DND-41 (cell line): ENCODE measurements at regions not wholly inside any gene's neighbourhood (a gene's known extent, or its start where the extent isn't known, plus 50 kb on each side); places are given as distances from the start of the nearest gene placed in this dataset.

ENCODE experiments used
- ATAC-seq: fragments of 200-7000 bp; cut with Tn5 transposase; 3 replicates; pipeline ENCODE4 v1.9.1; 2021; ENCODE audit warnings: low read depth; ENCODE audit not compliant: insufficient read depth
- DNase-seq: peaks from one replicate; pipeline ENCODE4 v3.0.0-alpha.2; 2020
- H2AFZ ChIP-seq: 2 replicates; pipeline ENCODE4 v1.6.0; 2012; ENCODE audit warnings: low read depth, low read length
- H3K27ac ChIP-seq: 2 replicates; pipeline ENCODE4 v1.5.1; 2012; ENCODE audit warnings: low read length, inconsistent platforms
- H3K27me3 ChIP-seq: fragments of 200-600 bp; sonication (generic); 2 replicates; pipeline ENCODE4 v1.6.0; 2012; ENCODE audit warnings: low read length, mild to moderate bottlenecking, inconsistent platforms; ENCODE audit not compliant: insufficient read depth, poor library complexity
- H3K36me3 ChIP-seq: 2 replicates; pipeline ENCODE4 v1.5.1; 2012; ENCODE audit warnings: low read length, inconsistent platforms; ENCODE audit not compliant: insufficient read depth
- H3K4me1 ChIP-seq: 2 replicates; pipeline ENCODE4 v1.5.1; 2012; ENCODE audit warnings: mild to moderate bottlenecking, low read length; ENCODE audit not compliant: insufficient read depth
- H3K4me2 ChIP-seq: 2 replicates; pipeline ENCODE4 v1.6.0; 2012; ENCODE audit warnings: mild to moderate bottlenecking, moderate library complexity, low read length, inconsistent platforms; ENCODE audit not compliant: insufficient read depth
- H3K4me3 ChIP-seq, 2 experiments: fragments of 200-600 bp in 1 of 2; shearing (Covaris generic) in 1 of 2; 2 replicates each; pipeline ENCODE4 v1.5.1; 2012 to 2016; ENCODE audit warnings: inconsistent platforms in 2 of 2, low read length in 2 of 2, mild to moderate bottlenecking in 2 of 2, low read depth in 1 of 2, moderate library complexity in 1 of 2
- H3K79me2 ChIP-seq: 2 replicates; pipeline ENCODE4 v1.6.0; 2012; ENCODE audit warnings: low read length, inconsistent platforms; ENCODE audit not compliant: insufficient read depth
- H3K9ac ChIP-seq: 2 replicates; pipeline ENCODE4 v1.6.0; 2012; ENCODE audit warnings: low read depth, mild to moderate bottlenecking, inconsistent platforms, low read length, moderate library complexity
- H3K9me3 ChIP-seq: 2 replicates; pipeline ENCODE4 v1.5.1; 2012; ENCODE audit warnings: low read length, moderate library complexity, mild to moderate bottlenecking, inconsistent platforms; ENCODE audit not compliant: insufficient read depth, severe bottlenecking
- H4K20me1 ChIP-seq: 2 replicates; pipeline ENCODE4 v1.6.0; 2012; ENCODE audit warnings: low read length; ENCODE audit not compliant: insufficient read depth
- EZH2 ChIP-seq: IDR thresholded peaks from 3 replicates; pipeline ENCODE4 v1.6.1; 2012; ENCODE audit warnings: borderline replicate concordance, low read depth, mild to moderate bottlenecking, moderate library complexity, low read length, inconsistent platforms; ENCODE audit not compliant: severe bottlenecking
- TF ChIP-seq, protein P1 (sequence below): IDR thresholded peaks from 2 replicates; pipeline ENCODE4 v1.5.1; 2012; ENCODE audit warnings: borderline replicate concordance, low read length, moderate library complexity, mild to moderate bottlenecking; ENCODE audit not compliant: poor library complexity, severe bottlenecking; ENCODE audit errors: extremely low read depth

DNA sequence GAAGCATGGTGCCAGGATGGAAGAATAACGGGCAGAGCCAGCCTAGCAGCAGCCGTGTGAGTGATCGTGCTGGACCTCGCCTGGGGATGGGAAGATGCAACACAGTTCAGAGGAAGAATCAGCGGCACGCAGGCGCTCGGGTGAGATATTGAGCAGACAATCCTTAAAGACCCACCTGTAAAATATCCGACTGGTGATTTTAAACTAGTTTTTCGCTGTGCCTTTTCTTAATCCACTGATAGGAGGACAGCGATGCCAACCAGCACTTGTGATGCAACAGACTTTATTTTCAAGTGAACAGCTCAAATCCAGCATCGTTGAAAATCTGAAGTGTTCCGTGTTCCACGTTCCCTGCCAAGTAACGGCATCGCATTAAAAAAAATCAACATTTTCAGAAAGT lies 214.7 kb downstream of the TEX36 start:
- Histone ChIP-seq H3K4me2 (no peak overlapping the region), H3K9ac (no peak overlapping the region), H2AFZ (no peak overlapping the region), H3K79me2 (no peaks in the 10 kb centered on the region), H3K36me3 (no peaks in the 10 kb centered on the region), H4K20me1 (no peaks in the 10 kb centered on the region), H3K9me3 (no peaks in the 10 kb centered on the region), H3K4me3 (no peak overlapping the region), H3K4me1 (no peaks in the 10 kb centered on the region), H3K27ac (no peak overlapping the region), H3K27me3 (no peaks in the 10 kb centered on the region)
- no peak for ATAC-seq
- TF ChIP-seq, protein P1, sequence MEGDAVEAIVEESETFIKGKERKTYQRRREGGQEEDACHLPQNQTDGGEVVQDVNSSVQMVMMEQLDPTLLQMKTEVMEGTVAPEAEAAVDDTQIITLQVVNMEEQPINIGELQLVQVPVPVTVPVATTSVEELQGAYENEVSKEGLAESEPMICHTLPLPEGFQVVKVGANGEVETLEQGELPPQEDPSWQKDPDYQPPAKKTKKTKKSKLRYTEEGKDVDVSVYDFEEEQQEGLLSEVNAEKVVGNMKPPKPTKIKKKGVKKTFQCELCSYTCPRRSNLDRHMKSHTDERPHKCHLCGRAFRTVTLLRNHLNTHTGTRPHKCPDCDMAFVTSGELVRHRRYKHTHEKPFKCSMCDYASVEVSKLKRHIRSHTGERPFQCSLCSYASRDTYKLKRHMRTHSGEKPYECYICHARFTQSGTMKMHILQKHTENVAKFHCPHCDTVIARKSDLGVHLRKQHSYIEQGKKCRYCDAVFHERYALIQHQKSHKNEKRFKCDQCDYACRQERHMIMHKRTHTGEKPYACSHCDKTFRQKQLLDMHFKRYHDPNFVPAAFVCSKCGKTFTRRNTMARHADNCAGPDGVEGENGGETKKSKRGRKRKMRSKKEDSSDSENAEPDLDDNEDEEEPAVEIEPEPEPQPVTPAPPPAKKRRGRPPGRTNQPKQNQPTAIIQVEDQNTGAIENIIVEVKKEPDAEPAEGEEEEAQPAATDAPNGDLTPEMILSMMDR = no peak
- TF ChIP-seq EZH2 = no peak
- no peak for DNase-seq

DNA sequence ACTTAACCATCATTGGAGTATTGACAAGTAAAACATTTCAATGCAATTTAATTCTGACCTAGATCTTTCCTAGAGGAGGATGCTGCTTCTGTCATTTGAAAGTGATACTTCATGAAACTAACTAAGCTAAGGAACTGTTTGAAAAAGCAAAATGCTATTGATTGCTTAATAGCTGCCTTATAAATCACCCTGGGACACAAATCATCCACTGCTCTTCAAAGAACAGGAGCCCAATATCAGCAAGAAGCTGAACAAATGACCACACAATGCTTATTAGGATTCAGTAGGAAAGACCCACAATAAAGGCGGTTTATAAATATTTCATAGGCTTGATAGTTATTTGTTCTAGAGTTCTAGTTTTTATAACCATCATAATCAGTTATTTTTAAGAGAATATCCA lies 216.3 kb downstream of the TEX36 start:
- H3K4me2 ChIP-seq = no peak overlapping the region
- no peaks in the 10 kb centered on the region for H3K79me2 ChIP-seq
- no peaks in the 10 kb centered on the region for H3K9me3 ChIP-seq
- DNase-seq = no peak
- TF ChIP-seq, protein P1 = no peak
- no peak for TF ChIP-seq EZH2
- no peak for ATAC-seq
- no peaks in the 10 kb centered on the region for H4K20me1 ChIP-seq
- H3K4me3 ChIP-seq = no peak overlapping the region
- H3K27me3 ChIP-seq = no peaks in the 10 kb centered on the region
- no peaks in the 10 kb centered on the region for H3K4me1 ChIP-seq
- no peak overlapping the region for H3K27ac ChIP-seq
- no peaks in the 10 kb centered on the region for H3K36me3 ChIP-seq
- no peak overlapping the region for H2AFZ ChIP-seq
- no peak overlapping the region for H3K9ac ChIP-seq

- H3K27me3 ChIP-seq = no peaks in the 10 kb centered on the region
- H3K79me2 ChIP-seq = no peaks in the 10 kb centered on the region
- no peaks in the 10 kb centered on the region for H3K4me1 ChIP-seq
- H3K36me3 ChIP-seq = no peaks in the 10 kb centered on the region
- H3K9me3 ChIP-seq = no peaks in the 10 kb centered on the region
- ATAC-seq = no peak
- no peak overlapping the region for H3K4me2 ChIP-seq
- no peak overlapping the region for H3K4me3 ChIP-seq
- DNase-seq = no peak
- H2AFZ ChIP-seq = no peak overlapping the region
- no peak overlapping the region for H3K9ac ChIP-seq
- no peaks in the 10 kb centered on the region for H4K20me1 ChIP-seq
- no peak overlapping the region for H3K27ac ChIP-seq
- no peak for TF ChIP-seq EZH2
- TF ChIP-seq, protein P1 = no peak
Measured at GRCh38 chr10:125462845-125463244, 220.1 kb downstream of the TEX36 start.

GRCh38 chr10:125460326-125460725 lies 222.6 kb downstream of the TEX36 start:
- H3K9ac ChIP-seq = no peak overlapping the region
- H3K4me2 ChIP-seq = no peak overlapping the region
- no peaks in the 10 kb centered on the region for H3K9me3 ChIP-seq
- no peaks in the 10 kb centered on the region for H3K36me3 ChIP-seq
- H3K27ac ChIP-seq = no peak overlapping the region
- H4K20me1 ChIP-seq = no peaks in the 10 kb centered on the region
- H3K79me2 ChIP-seq = no peaks in the 10 kb centered on the region
- H3K27me3 ChIP-seq = no peaks in the 10 kb centered on the region
- H3K4me3 ChIP-seq = no peak overlapping the region
- TF ChIP-seq, protein P1 = no peak
- no peak for TF ChIP-seq EZH2
- ATAC-seq (no peak), DNase-seq (no peak)
- H2AFZ ChIP-seq = no peak overlapping the region
- H3K4me1 ChIP-seq = no peaks in the 10 kb centered on the region
